ENCODE measurements at regions not wholly inside any gene's neighbourhood (a gene's known extent, or its start where the extent isn't known, plus 50 kb on each side); places are given as distances from the start of the nearest gene placed in this dataset.

- H3K4me1 ChIP-seq (ENCODE audit: control insufficient read depth, insufficient read depth, low read length), result no peaks in the 10 kb centered on the region
- H3K9me3 ChIP-seq (ENCODE audit: control insufficient read depth, low read length), result no peaks in the 10 kb centered on the region
- no peaks in the 10 kb centered on the region for H3K36me3 ChIP-seq (ENCODE audit: control insufficient read depth, insufficient read depth, low read length, severe bottlenecking)
- H3K9ac ChIP-seq (ENCODE audit: low read length), result no peak overlapping the region
- no peak overlapping the region for H3K4me3 ChIP-seq (ENCODE audit: low read length)
- DNase-seq (ENCODE audit: low read depth), result no peak
- H3K27me3 ChIP-seq (replicated peaks; ENCODE audit: control insufficient read depth, insufficient read depth, low read length), result peaks cover 2% of the 10 kb centered on the region
Observed at GRCh38 chr5:86837610-86838009, 219.9 kb downstream of the COX7C start.

GRCh38 chr5:86838083-86838482 is 220.3 kb downstream of the COX7C start:
- no peak overlapping the region for H3K9ac ChIP-seq (ENCODE audit: low read length)

GRCh38 chr5:86841000-86841644 is 223.4 kb downstream of the COX7C start:
- DNase-seq (ENCODE audit: low read depth), result no peak
- Histone ChIP-seq H3K27me3 (replicated peaks; ENCODE audit: control insufficient read depth, insufficient read depth, low read length) (peaks cover 2% of the 10 kb centered on the region), H3K36me3 (ENCODE audit: control insufficient read depth, insufficient read depth, low read length, severe bottlenecking) (no peaks in the 10 kb centered on the region), H3K9ac (ENCODE audit: low read length) (no peak overlapping the region), H3K4me1 (ENCODE audit: control insufficient read depth, insufficient read depth, low read length) (no peaks in the 10 kb centered on the region), H3K4me3 (ENCODE audit: low read length) (no peak overlapping the region), H3K9me3 (ENCODE audit: control insufficient read depth, low read length) (no peaks in the 10 kb centered on the region)

More at GRCh38 chr5:86838083-86838482, 220.3 kb downstream of the COX7C start:
- Histone ChIP-seq H3K4me1 (ENCODE audit: control insufficient read depth, insufficient read depth, low read length) (no peaks in the 10 kb centered on the region), H3K9me3 (ENCODE audit: control insufficient read depth, low read length) (no peaks in the 10 kb centered on the region), H3K4me3 (ENCODE audit: low read length) (no peak overlapping the region), H3K36me3 (ENCODE audit: control insufficient read depth, insufficient read depth, low read length, severe bottlenecking) (no peaks in the 10 kb centered on the region), H3K27me3 (replicated peaks; ENCODE audit: control insufficient read depth, insufficient read depth, low read length) (peaks cover 2% of the 10 kb centered on the region)
- no peak for DNase-seq (ENCODE audit: low read depth)

GRCh38 chr5:86858442-86858841 is 240.7 kb downstream of the COX7C start:
- Histone ChIP-seq H3K4me1 (ENCODE audit: control insufficient read depth, insufficient read depth, low read length) (no peaks in the 10 kb centered on the region), H3K9me3 (ENCODE audit: control insufficient read depth, low read length) (no peaks in the 10 kb centered on the region), H3K36me3 (ENCODE audit: control insufficient read depth, insufficient read depth, low read length, severe bottlenecking) (no peaks in the 10 kb centered on the region), H3K27me3 (replicated peaks; ENCODE audit: control insufficient read depth, insufficient read depth, low read length) (no peaks in the 10 kb centered on the region), H3K9ac (ENCODE audit: low read length) (no peak overlapping the region), H3K4me3 (ENCODE audit: low read length) (no peak overlapping the region)
- DNase-seq (ENCODE audit: low read depth), result no peak

- Histone ChIP-seq H3K9ac (ENCODE audit: low read length) (no peak overlapping the region), H3K4me3 (ENCODE audit: low read length) (no peak overlapping the region), H3K4me1 (ENCODE audit: control insufficient read depth, insufficient read depth, low read length) (no peaks in the 10 kb centered on the region), H3K27me3 (replicated peaks; ENCODE audit: control insufficient read depth, insufficient read depth, low read length) (no peaks in the 10 kb centered on the region), H3K36me3 (ENCODE audit: control insufficient read depth, insufficient read depth, low read length, severe bottlenecking) (no peaks in the 10 kb centered on the region), H3K9me3 (ENCODE audit: control insufficient read depth, low read length) (no peaks in the 10 kb centered on the region)
- DNase-seq (ENCODE audit: low read depth), result no peak
Observed at GRCh38 chr5:86861512-86861911, 243.8 kb downstream of the COX7C start.

GRCh38 chr5:86862093-86862492 is 244.4 kb downstream of the COX7C start:
- Histone ChIP-seq H3K27me3 (replicated peaks; ENCODE audit: control insufficient read depth, insufficient read depth, low read length) (peaks cover 4% of the 10 kb centered on the region), H3K9me3 (ENCODE audit: control insufficient read depth, low read length) (no peaks in the 10 kb centered on the region), H3K36me3 (ENCODE audit: control insufficient read depth, insufficient read depth, low read length, severe bottlenecking) (no peaks in the 10 kb centered on the region), H3K4me1 (ENCODE audit: control insufficient read depth, insufficient read depth, low read length) (no peaks in the 10 kb centered on the region), H3K4me3 (ENCODE audit: low read length) (no peak overlapping the region), H3K9ac (ENCODE audit: low read length) (no peak overlapping the region)
- no peak for DNase-seq (ENCODE audit: low read depth)

- no peaks in the 10 kb centered on the region for H3K36me3 ChIP-seq (ENCODE audit: control insufficient read depth, insufficient read depth, low read length, severe bottlenecking)
- H3K9me3 ChIP-seq (ENCODE audit: control insufficient read depth, low read length), result no peaks in the 10 kb centered on the region
- DNase-seq (ENCODE audit: low read depth), result peak; percentile 1
- H3K4me1 ChIP-seq (ENCODE audit: control insufficient read depth, insufficient read depth, low read length), result no peaks in the 10 kb centered on the region
- H3K9ac ChIP-seq (ENCODE audit: low read length), result no peak overlapping the region
- peaks cover 8% of the 10 kb centered on the region for H3K27me3 ChIP-seq (replicated peaks; ENCODE audit: control insufficient read depth, insufficient read depth, low read length)
- H3K4me3 ChIP-seq (ENCODE audit: low read length), result no peak overlapping the region
Observed at GRCh38 chr5:86864051-86864450, 246.3 kb downstream of the COX7C start.

GRCh38 chr5:86865256-86865785 is 247.6 kb downstream of the COX7C start:
- Histone ChIP-seq H3K36me3 (ENCODE audit: control insufficient read depth, insufficient read depth, low read length, severe bottlenecking) (no peaks in the 10 kb centered on the region), H3K27me3 (replicated peaks; ENCODE audit: control insufficient read depth, insufficient read depth, low read length) (peaks cover 8% of the 10 kb centered on the region), H3K9ac (ENCODE audit: low read length) (no peak overlapping the region), H3K4me3 (ENCODE audit: low read length) (no peak overlapping the region), H3K4me1 (ENCODE audit: control insufficient read depth, insufficient read depth, low read length) (no peaks in the 10 kb centered on the region), H3K9me3 (ENCODE audit: control insufficient read depth, low read length) (no peaks in the 10 kb centered on the region)
- DNase-seq (ENCODE audit: low read depth), result no peak

- H3K27me3 ChIP-seq (replicated peaks; ENCODE audit: control insufficient read depth, insufficient read depth, low read length), result peaks cover 8% of the 10 kb centered on the region
- no peaks in the 10 kb centered on the region for H3K4me1 ChIP-seq (ENCODE audit: control insufficient read depth, insufficient read depth, low read length)
- H3K9me3 ChIP-seq (ENCODE audit: control insufficient read depth, low read length), result no peaks in the 10 kb centered on the region
- no peak overlapping the region for H3K4me3 ChIP-seq (ENCODE audit: low read length)
- H3K36me3 ChIP-seq (ENCODE audit: control insufficient read depth, insufficient read depth, low read length, severe bottlenecking), result no peaks in the 10 kb centered on the region
- no peak overlapping the region for H3K9ac ChIP-seq (ENCODE audit: low read length)
- no peak for DNase-seq (ENCODE audit: low read depth)
Observed at GRCh38 chr5:86866036-86866435, 248.3 kb downstream of the COX7C start.

GRCh38 chr5:86869268-86869667 is 251.5 kb downstream of the COX7C start:
- Histone ChIP-seq H3K4me1 (ENCODE audit: control insufficient read depth, insufficient read depth, low read length) (no peaks in the 10 kb centered on the region), H3K36me3 (ENCODE audit: control insufficient read depth, insufficient read depth, low read length, severe bottlenecking) (no peaks in the 10 kb centered on the region), H3K9ac (ENCODE audit: low read length) (no peak overlapping the region), H3K9me3 (ENCODE audit: control insufficient read depth, low read length) (no peaks in the 10 kb centered on the region), H3K4me3 (ENCODE audit: low read length) (no peak overlapping the region), H3K27me3 (replicated peaks; ENCODE audit: control insufficient read depth, insufficient read depth, low read length) (peaks cover 8% of the 10 kb centered on the region)
- DNase-seq (ENCODE audit: low read depth), result no peak

GRCh38 chr5:86875539-86875938 is 257.8 kb downstream of the COX7C start:
- Histone ChIP-seq H3K4me3 (ENCODE audit: low read length) (no peak overlapping the region), H3K27me3 (replicated peaks; ENCODE audit: control insufficient read depth, insufficient read depth, low read length) (peaks cover 10% of the 10 kb centered on the region), H3K9me3 (ENCODE audit: control insufficient read depth, low read length) (no peaks in the 10 kb centered on the region), H3K9ac (ENCODE audit: low read length) (no peak overlapping the region), H3K36me3 (ENCODE audit: control insufficient read depth, insufficient read depth, low read length, severe bottlenecking) (no peaks in the 10 kb centered on the region), H3K4me1 (ENCODE audit: control insufficient read depth, insufficient read depth, low read length) (no peaks in the 10 kb centered on the region)
- DNase-seq (ENCODE audit: low read depth), result no peak

GRCh38 chr5:86878250-86878649 is 260.5 kb downstream of the COX7C start:
- Histone ChIP-seq H3K36me3 (ENCODE audit: control insufficient read depth, insufficient read depth, low read length, severe bottlenecking) (no peaks in the 10 kb centered on the region), H3K4me3 (ENCODE audit: low read length) (no peak overlapping the region), H3K27me3 (replicated peaks; ENCODE audit: control insufficient read depth, insufficient read depth, low read length) (peaks cover 10% of the 10 kb centered on the region), H3K9me3 (ENCODE audit: control insufficient read depth, low read length) (no peaks in the 10 kb centered on the region), H3K9ac (ENCODE audit: low read length) (no peak overlapping the region), H3K4me1 (ENCODE audit: control insufficient read depth, insufficient read depth, low read length) (no peaks in the 10 kb centered on the region)
- peak; percentile 20 for DNase-seq (ENCODE audit: low read depth)

Data from adipocyte (in vitro differentiated cells).